SU-DHL-6 (cell line): ENCODE measurements at regions not wholly inside any gene's neighbourhood (a gene's known extent, or its start where the extent isn't known, plus 50 kb on each side); places are given as distances from the start of the nearest gene placed in this dataset.

Experiments used
- CTCF ChIP-seq: fragments of 200-600 bp; sonication (generic); IDR thresholded peaks from one replicate; pipeline ENCODE4 v1.5.1; 2017; ENCODE audit warnings: antibody characterized with exemption, mild to moderate bottlenecking, low read length, moderate library complexity; ENCODE audit not compliant: insufficient read depth, poor library complexity, severe bottlenecking
- EZH2phosphoT487 ChIP-seq: fragments of 200-600 bp; sonication (generic), shearing (Covaris generic); conservative IDR thresholded peaks from 2 replicates; pipeline ENCODE4 v1.6.1; 2018; ENCODE audit warnings: mild to moderate bottlenecking, antibody characterized with exemption, low read length, moderate library complexity, mixed read lengths

DNA sequence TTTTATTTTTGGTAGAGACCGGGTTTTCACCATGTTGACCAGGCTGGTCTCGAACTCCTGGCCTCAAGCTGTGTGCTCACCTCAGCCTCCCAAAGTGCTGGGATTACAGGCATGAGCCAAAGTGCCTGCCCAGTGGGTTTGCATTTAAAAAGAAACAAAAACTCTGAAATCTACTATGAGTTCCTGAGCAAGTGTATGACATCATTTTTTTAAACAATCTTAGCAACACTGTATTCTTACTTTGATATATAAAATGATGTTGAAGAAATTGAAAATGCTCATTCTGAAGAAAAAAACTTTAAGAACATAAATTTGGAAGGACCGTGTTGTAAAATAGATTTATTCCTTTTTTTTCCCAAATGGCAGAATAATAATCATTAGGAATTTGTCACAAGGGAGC, 1199.7 kb downstream of the DIAPH3 start:
- TF ChIP-seq EZH2phosphoT487 (no peak), CTCF (no peak)
